Activated B cell treated with CpG ODN at 0.5 μM for 24 hours (primary cell): ENCODE measurements at regions not wholly inside any gene's neighbourhood (a gene's known extent, or its start where the extent isn't known, plus 50 kb on each side); places are given as distances from the start of the nearest gene placed in this dataset.

Experiments used
- ATAC-seq: fragments of 200-7000 bp; cut with Tn5 transposase; one replicate; pipeline ENCODE4 v1.10.0; 2021; ENCODE audit warnings: low read depth, mild to moderate bottlenecking, moderate library complexity
- CTCF ChIA-PET: fragments of 350-600 bp; sonication (Branson Sonifier 250); formaldehyde crosslinking; loops from one replicate; lab custom pipeline; 2021; ENCODE audit warnings: antibody characterized with exemption; lab: Charles Lee
- POLR2A ChIA-PET: fragments of 350-600 bp; sonication (Branson Sonifier 250); formaldehyde crosslinking; loops from one replicate; lab custom pipeline; 2021; ENCODE audit warnings: antibody characterized with exemption; lab: Charles Lee
- DNase-seq: peaks from one replicate; pipeline ENCODE4 v3.0.0; 2022
- H3K27ac Mint-ChIP-seq: one replicate; pipeline ENCODE4 v1.8.0; 2020; ENCODE audit warnings: mixed read lengths
- H3K27me3 Mint-ChIP-seq: one replicate; pipeline ENCODE4 v1.8.0; 2021; ENCODE audit warnings: mixed read lengths
- H3K36me3 Mint-ChIP-seq: one replicate; pipeline ENCODE4 v1.8.0; 2021; ENCODE audit warnings: low read depth, mixed read lengths
- H3K4me1 Mint-ChIP-seq: one replicate; pipeline ENCODE4 v1.8.0; 2021; ENCODE audit warnings: mixed read lengths
- H3K4me3 Mint-ChIP-seq: one replicate; pipeline ENCODE4 v1.8.0; 2020; ENCODE audit warnings: mild to moderate bottlenecking, mixed read lengths
- H3K9me3 Mint-ChIP-seq: one replicate; pipeline ENCODE4 v1.8.0; 2020; ENCODE audit warnings: mixed read lengths
- CTCF ChIP-seq: fragments of 200-600 bp; IDR thresholded peaks from one replicate; pipeline ENCODE4 v1.8.0; 2022; ENCODE audit warnings: antibody characterized with exemption, mild to moderate bottlenecking
- intact Hi-C: fragments of 100-400 bp; cut with micrococcal nuclease; formaldehyde crosslinking; loops from one replicate; pipeline ENCODE4 v1.15.1; 2024

- Mint-ChIP-seq H3K9me3 (no peaks in the 10 kb centered on the region), H3K36me3 (no peaks in the 10 kb centered on the region), H3K27ac (no peak overlapping the region), H3K4me3 (no peak overlapping the region), H3K4me1 (no peaks in the 10 kb centered on the region), H3K27me3 (no peaks in the 10 kb centered on the region)
- TF ChIP-seq CTCF = no peak
- CTCF ChIA-PET = no interaction called here
- intact Hi-C loops = no loop called here
- ATAC-seq (no peak), DNase-seq (no peak)
- POLR2A ChIA-PET = no interaction called here
Observed at GRCh38 chr14:30132196-30132595, 204.5 kb upstream of the PRKD1 start.

- H3K36me3 Mint-ChIP-seq = no peaks in the 10 kb centered on the region
- ChIA-PET CTCF (no interaction called here), POLR2A (no interaction called here)
- no peaks in the 10 kb centered on the region for H3K4me1 Mint-ChIP-seq
- H3K4me3 Mint-ChIP-seq = no peak overlapping the region
- no peaks in the 10 kb centered on the region for H3K9me3 Mint-ChIP-seq
- intact Hi-C loops = no loop called here
- TF ChIP-seq CTCF = no peak
- DNase-seq (no peak), ATAC-seq (no peak)
- H3K27me3 Mint-ChIP-seq = no peaks in the 10 kb centered on the region
- H3K27ac Mint-ChIP-seq = no peak overlapping the region
Observed at GRCh38 chr14:30134936-30135335, 207.3 kb upstream of the PRKD1 start.

- DNase-seq (no peak), ATAC-seq (no peak)
- Mint-ChIP-seq H3K27me3 (no peaks in the 10 kb centered on the region), H3K27ac (no peak overlapping the region), H3K4me3 (no peak overlapping the region), H3K36me3 (no peaks in the 10 kb centered on the region), H3K4me1 (no peaks in the 10 kb centered on the region), H3K9me3 (no peaks in the 10 kb centered on the region)
- no peak for TF ChIP-seq CTCF
- intact Hi-C loops = no loop called here
- ChIA-PET CTCF (no interaction called here), POLR2A (no interaction called here)
Observed at GRCh38 chr14:30138567-30138966, 210.9 kb upstream of the PRKD1 start.

- no peak for TF ChIP-seq CTCF
- CTCF ChIA-PET = no interaction called here
- Mint-ChIP-seq H3K36me3 (no peaks in the 10 kb centered on the region), H3K27ac (no peak overlapping the region), H3K9me3 (peaks cover 15% of the 10 kb centered on the region), H3K27me3 (no peaks in the 10 kb centered on the region), H3K4me1 (no peaks in the 10 kb centered on the region), H3K4me3 (no peak overlapping the region)
- intact Hi-C loops = no loop called here
- DNase-seq = no peak
- POLR2A ChIA-PET = no interaction called here
- no peak for ATAC-seq
Observed at GRCh38 chr14:30142216-30142615, 214.6 kb upstream of the PRKD1 start.

- no peaks in the 10 kb centered on the region for H3K36me3 Mint-ChIP-seq
- ChIA-PET CTCF (no interaction called here), POLR2A (no interaction called here)
- no peak overlapping the region for H3K4me3 Mint-ChIP-seq
- H3K27me3 Mint-ChIP-seq = no peaks in the 10 kb centered on the region
- H3K9me3 Mint-ChIP-seq = peaks cover 24% of the 10 kb centered on the region
- H3K27ac Mint-ChIP-seq = no peak overlapping the region
- H3K4me1 Mint-ChIP-seq = no peaks in the 10 kb centered on the region
- ATAC-seq (no peak), DNase-seq (no peak)
- intact Hi-C loops = no loop called here
- no peak for TF ChIP-seq CTCF
Observed at GRCh38 chr14:30143627-30144026, 216.0 kb upstream of the PRKD1 start.
